GM18520 (cell line): ENCODE measurements at regions not wholly inside any gene's neighbourhood (a gene's known extent, or its start where the extent isn't known, plus 50 kb on each side); places are given as distances from the start of the nearest gene placed in this dataset.
A peak's percentile ranks its signal among the peaks of the same experiment; 100 is the strongest.

Experiments used
- ATAC-seq: cut with Tn5 transposase; IDR thresholded peaks from one replicate; pipeline ENCODE4 v1.9.1; 2021; ENCODE audit not compliant: unreplicated experiment

DNA sequence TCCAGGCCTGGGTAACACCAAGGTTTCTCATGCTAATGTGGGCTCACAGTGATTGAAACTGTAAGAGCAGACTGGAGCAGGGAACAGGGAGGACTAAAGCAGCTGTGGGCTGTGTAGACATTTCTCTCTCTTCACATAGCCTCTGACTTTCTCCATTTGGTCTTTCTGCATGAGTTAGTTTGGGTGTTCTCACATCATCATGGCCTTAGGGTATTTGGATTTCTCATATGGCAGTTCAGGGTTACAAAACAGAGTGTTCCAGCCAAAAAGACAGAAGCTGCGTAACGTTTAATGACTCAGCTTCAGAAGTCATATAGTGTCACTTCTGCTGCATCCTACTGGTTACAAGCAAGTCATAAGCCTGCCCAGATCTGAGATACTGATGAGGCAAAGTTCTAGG, 52.0 kb upstream of the OSBPL8 start:
- ATAC-seq = no peak

DNA sequence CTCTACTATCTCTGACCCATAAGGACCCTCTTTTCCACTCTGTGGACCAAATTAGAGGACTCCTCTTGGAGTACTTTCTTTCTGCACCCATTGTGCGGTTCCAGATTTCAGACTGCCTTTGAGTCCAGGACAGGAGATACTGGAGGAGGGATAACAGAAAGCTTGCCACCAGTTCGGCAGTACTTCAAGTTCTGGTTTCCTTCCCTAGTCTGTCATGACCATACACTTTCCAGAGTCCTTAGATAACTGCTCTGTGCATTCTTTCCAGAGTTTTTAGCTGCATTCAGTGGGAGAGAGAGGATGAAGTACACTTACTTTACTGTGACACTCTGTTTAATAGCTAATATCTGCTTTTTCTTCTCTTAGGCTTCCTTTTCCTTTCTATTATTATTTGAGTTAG, 54.8 kb upstream of the OSBPL8 start:
- no peak for ATAC-seq

- ATAC-seq = no peak
Observed at GRCh38 chr12:76618031-76618430, 58.5 kb upstream of the OSBPL8 start.

- ATAC-seq = peak; percentile 59
Observed at GRCh38 chr12:76621582-76622024, 62.0 kb upstream of the OSBPL8 start.

- ATAC-seq = no peak
Observed at GRCh38 chr12:76622351-76622750, 62.8 kb upstream of the OSBPL8 start.

GRCh38 chr12:76622915-76623314, 63.3 kb upstream of the OSBPL8 start:
- no peak for ATAC-seq

- ATAC-seq = no peak
Observed at GRCh38 chr12:76623931-76624330, 64.4 kb upstream of the OSBPL8 start.

DNA sequence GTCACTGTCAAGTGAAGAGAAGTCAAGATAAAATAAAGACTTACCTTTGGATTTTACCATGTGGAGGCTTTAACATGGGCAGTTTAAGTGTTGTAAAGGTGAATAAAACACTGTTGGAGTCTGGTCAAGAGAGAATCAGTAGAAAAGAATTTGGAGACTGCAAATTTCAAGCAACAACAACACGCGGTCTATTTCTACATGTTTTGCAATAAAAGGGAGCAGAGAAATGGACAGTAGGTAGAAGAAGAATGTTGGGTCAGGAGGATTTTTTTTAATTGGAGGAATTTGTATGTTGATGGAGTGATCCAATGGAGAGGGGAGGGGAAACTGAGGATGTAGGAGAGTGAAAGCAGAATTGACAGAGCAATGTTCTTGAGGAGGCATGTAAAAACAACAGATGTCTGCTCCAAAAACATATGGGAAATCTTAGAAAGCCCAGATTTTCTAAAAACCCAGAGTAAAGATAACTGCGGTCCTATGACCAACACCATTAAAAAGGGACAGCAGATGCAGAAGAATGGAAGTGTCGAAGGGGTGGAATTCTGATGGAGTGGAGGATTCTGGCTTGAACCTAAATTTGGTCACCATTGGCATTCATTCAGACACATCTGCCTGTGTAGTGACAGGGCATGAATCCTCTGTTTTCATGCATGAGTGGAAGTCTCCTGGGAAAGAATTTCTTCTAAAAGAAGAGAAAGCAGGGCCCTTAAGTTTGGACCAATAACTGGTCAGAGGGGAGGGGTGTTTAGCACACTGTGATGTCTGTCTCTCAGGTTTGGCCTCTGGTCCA, 68.0 kb upstream of the OSBPL8 start:
- ATAC-seq = no peak

DNA sequence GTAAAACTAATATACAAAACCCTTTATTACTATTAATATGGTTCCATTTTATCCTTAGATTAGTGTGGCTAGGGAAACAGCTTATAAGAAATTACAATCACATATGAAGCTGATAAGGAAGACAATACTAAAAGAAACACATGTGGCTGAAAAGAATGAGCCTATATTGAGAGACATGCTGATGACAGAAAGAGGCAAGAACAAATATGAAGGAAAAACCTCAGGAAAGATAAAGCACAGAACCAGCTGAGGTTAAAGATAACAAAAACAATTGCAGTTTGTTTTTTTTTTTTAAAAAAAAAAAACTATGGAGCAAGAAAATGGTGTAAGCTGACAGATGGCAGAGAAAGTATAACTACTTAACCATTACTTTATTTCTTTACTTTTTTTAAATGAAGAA, 69.2 kb upstream of the OSBPL8 start:
- no peak for ATAC-seq

DNA sequence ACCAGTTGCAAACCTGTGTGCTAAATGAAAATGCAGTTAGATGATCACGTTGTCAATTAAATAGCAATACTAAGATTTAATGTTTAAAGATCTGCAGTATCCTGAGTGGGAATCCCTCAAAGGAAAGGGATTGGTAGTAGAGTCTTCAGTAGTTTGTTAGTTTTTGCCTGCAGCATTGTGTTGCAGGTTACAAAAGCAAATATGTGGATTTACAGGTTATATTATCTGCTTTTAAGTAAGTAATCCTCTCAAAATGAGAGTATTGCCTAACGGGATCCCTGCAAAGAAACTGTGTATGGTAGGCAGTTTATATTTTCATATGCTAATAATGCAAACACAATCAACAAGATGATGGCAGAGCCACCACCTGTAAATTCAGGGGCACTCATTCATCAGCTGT, 72.2 kb upstream of the OSBPL8 start:
- no peak for ATAC-seq

DNA sequence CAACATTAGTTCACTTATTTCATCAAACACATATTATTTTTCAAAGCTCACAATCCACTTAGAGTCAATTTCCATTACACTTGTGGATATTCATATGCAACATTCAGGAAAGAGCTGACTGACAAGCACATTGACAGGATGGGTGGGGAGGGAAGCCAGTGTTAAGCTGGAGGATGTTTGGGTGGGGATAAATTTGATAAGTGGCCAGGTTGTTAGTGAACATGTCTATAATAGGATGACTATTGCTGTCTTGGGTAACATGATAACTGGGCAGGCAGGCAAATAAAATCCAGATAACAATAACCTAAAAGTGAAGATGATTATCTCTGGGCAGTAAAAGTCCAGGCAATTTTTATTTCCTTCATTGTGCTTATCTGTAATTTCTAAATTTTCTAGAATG, 73.8 kb upstream of the OSBPL8 start:
- no peak for ATAC-seq

GRCh38 chr12:76634133-76634532, 74.6 kb upstream of the OSBPL8 start:
- ATAC-seq = no peak

- no peak for ATAC-seq
Observed at GRCh38 chr12:76636121-76636692, 76.6 kb upstream of the OSBPL8 start.

DNA sequence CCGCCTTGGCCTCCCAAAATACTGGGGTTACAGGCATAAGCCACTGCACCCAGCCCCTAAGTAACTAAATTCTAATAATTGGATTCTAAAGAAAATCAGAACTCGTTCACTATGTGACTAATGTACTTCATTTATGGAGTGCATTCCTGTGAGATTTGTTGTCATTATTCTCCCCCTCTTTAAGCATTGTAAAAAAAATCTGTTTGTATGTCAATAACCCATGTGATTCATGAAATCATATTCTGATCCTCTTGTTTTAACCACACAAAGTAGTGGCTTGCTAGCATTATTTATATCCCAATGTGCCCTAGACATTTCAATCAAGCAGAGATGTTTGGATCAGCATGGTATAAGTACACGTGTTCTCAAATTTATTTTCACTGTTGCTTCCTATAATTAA, 78.2 kb upstream of the OSBPL8 start:
- no peak for ATAC-seq

DNA sequence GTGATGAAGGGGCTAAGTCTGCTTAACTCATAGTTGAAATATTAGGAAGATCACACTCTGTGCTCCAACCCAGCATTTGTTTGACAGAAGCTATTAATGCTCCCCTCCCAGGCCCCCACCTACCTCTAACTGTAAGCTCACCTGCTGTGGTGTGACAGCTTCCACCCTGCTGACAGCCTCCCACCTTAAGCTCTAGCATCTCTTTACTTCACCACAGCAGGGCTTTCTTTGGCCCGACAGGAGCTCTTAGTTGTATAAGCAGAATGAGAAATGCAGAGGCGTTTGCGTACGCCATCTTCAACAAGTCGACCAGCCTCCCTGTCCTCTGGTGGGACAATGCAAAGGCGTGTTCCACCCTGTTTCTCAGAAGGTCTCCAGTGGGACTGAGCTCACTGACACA, 80.1 kb upstream of the OSBPL8 start:
- no peak for ATAC-seq

DNA sequence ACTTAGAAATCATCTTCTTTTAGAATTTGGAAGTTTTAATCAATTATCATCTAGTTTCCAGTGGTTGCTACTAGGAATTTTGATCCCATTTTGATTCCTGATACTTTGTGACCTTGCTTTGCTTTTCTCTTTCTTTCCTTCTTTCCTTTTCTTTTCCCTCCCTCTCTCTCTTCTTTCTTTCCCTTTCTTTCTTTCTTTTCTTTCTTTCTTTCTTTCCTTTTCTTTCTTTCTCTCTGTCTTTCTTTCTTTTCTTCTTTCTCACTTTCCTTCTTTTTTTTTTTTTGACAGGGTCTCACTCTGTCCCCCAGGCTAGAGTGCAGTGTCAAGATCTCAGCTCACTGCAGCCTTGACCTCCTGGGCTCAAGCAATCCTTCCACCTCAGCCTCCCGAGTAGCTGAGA, 81.5 kb upstream of the OSBPL8 start:
- ATAC-seq = no peak

- no peak for ATAC-seq
Observed at GRCh38 chr12:76641961-76642360, 82.4 kb upstream of the OSBPL8 start.

- ATAC-seq = no peak
Observed at GRCh38 chr12:76643438-76643837, 83.9 kb upstream of the OSBPL8 start.

- no peak for ATAC-seq
Observed at GRCh38 chr12:76644950-76645349, 85.4 kb upstream of the OSBPL8 start.

DNA sequence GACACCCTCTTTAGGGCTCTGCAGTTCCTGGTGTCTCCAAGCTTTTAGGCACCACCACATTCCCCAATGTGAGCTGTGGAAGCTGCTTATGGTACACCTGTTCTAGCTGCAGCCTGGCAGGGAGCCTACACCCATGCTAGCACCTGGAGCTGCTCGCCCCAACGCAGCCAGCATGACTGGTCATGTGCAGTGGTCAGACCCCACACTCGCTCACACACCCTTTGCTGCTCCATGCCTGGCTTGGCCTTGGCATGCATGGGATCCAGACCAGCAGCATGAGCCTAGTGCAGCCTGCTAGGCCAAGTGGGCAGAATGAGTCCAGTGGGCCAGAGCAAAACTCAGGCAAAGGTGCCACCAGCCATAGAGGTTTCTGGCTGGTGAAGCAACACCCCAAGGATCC, 86.4 kb upstream of the OSBPL8 start:
- no peak for ATAC-seq

GRCh38 chr12:76646366-76646765, 86.8 kb upstream of the OSBPL8 start:
- no peak for ATAC-seq

GRCh38 chr12:76649099-76649498, 89.5 kb upstream of the OSBPL8 start:
- ATAC-seq = no peak

DNA sequence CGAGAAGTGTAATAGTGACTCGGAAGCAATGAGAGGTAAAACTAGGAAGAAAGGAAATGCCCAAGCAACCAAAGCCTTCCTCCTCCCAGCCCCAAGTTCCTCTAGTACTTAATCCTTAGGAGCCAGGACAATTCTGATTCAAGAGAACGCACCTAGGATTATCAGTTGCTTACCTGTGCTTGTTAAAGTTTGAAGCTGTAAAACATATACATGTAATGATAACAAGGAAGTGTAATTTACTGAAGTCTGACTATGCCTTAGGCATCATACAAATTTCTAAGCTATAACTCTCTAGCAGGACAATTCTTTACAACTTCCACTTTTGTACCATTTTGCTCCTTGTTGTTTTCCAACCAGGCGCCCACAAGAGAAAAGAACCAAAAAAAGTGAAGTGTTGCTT, 92.8 kb upstream of the OSBPL8 start:
- no peak for ATAC-seq
